HG02588 (cell line): ENCODE measurements at regions not wholly inside any gene's neighbourhood (a gene's known extent, or its start where the extent isn't known, plus 50 kb on each side); places are given as distances from the start of the nearest gene placed in this dataset.

ENCODE experiments used
- ATAC-seq: cut with Tn5 transposase; IDR thresholded peaks from one replicate; pipeline ENCODE4 v1.9.1; 2021; ENCODE audit warnings: mild to moderate bottlenecking, moderate library complexity; ENCODE audit not compliant: unreplicated experiment

DNA sequence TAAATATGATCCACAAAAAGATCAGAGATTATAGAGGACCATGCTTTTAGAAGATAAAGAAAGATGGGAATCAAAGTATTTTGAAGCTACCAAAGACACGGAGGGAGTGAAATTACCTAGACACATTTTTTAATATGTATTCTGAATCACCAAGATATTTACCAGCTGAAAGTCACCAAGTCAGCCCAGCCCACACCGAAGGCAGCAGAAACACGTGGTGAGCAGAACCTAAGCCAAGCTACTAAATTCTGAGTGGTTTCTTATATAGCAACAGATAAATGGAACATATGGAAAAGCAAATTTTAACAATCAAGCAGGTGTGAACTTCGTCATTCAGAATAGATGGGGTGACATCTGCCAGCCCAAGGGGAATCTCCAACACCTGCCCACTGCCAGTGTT lies 134.7 kb upstream of the AKR1E2 start:
- ATAC-seq: no peak

DNA sequence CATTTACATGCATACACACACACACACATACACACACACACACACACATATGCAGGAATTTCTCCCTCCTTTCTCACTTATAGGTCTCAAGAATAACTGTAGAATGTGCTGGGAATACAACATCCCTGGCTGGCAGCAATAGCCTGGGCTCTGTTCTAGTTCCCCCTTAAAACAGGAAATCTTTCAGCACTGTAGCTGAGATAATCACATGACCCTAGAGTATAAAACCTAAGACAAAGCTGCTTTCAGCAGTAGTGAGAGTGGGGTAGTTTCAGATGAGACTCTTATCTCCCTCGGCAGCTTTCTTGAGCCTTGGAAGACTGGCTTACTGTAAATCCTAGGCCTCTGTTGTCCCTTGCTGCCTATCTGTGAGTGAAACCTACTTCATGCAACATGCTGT lies 137.4 kb upstream of the AKR1E2 start:
- ATAC-seq: no peak

DNA sequence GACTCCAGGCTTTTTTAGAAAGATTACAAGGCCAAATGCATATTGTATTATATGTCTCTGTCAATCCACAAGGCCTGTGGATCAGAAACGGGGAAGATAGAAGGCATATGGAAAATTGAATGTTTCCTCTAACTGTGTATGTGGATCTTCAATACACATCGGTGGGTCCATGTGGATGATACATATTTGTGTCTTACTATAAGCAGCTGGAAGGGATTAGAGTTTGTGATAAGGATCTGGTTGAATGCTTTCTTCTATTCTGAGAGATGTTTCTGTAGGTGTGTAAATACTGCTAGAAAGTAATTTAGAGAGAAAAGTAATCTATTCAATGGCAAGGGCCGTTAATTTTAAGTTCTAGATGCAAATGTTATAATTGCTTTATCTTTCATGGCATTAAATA lies 137.8 kb upstream of the AKR1E2 start:
- ATAC-seq: no peak

DNA sequence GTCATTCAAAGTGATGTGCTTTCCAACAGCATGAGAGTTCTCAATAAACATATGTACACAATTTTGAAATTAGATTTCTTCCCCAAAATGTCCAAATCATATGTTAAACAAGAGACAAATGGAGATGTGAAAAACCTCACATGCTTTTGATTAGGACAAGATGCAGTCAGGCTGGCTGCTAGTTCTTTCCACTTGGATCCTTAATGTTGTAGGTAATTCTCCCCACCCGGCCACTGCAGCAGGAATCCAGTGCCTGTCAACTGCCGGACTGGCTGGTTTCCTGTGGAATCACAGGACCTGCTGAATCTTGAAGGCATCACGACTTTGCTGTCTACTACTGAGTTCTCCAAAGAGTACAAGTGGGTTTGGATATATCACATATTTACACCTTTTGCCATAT lies 138.6 kb upstream of the AKR1E2 start:
- ATAC-seq: no peak

DNA sequence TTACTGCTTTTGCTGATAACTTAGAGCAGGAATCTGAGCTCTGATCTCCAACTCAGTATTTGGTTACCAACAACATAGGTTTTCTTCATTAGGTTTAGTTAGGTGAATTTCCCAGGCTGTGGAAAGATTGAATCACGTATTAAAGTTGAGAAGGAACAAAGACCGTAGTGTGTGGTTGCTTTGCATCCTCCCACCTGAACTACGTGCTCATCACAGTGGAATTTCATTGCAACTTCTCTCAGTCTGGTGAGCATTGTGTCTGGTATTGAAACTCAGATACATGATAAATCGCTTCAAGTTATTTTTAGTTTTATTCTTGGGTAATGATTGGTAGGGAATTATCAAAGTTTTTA lies 139.4 kb upstream of the AKR1E2 start:
- ATAC-seq: no peak

DNA sequence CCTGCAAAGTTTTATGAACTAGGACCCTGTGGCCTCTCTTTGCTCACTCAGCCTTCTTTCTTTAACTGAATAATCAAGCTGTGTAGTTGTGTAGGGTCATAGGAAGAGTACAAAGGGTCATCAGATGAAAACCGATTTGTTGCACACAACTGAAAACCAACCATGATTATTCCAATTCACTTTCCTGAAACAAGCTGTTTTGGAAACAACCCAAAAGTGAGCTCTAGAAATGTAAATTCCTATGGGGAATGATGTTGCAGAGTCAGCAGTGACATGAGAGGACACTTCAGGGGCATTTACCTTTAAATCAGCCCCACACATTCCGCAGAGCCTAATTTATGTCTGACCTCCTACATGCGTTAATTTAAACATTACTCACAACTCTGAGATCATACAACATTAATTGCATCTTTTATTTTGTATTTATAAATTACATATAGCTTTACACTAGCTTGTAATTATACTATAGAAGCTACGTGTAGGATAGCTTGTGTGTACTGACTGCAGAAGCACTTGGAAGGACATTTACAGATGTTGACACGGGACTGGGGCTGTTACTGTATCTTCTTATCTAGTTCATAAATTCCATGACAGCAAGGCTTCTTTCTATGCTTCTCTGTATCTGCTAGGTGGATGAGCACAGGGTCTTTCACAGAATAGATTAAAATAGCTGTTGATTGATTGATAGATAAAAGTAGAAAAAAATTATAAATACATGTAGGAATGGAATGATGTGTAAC lies 139.9 kb upstream of the AKR1E2 start:
- ATAC-seq: no peak

DNA sequence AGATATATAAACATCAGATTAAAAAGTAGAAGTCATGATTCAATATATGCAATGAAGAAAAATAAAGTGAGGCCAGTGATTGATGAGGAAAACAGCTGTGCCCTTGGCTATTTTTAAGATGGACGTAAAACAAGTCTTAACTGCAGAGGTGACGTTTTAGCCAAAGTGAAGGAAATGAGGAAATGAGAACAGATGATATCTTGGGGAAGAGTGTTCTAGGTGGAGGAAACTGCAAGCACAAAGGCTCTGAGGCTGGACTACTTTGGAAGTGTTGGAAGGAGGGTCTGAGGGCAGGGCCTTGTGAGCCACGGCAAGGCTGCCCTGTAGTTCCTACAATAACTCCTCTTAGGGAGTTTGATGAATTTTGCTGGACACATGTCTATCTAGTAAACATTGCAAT lies 140.5 kb upstream of the AKR1E2 start:
- ATAC-seq: no peak

DNA sequence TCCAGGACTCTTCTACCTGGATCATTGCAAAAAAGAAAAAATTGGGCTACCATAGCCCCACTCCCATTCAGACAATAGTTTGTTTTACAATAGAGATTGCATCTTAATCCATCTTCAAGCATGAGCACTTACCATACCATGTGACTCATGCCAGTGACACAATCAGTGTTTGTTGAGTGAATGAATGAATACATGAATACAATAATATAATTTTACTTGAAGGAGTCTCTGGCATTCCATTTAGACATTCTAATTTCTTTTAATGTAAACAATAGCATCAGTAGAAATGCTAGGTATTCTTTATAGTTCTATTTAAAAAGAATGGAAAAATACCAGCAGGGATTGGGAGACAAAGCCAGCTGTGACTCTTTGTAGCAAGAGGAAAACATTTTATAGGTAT lies 141.6 kb upstream of the AKR1E2 start:
- ATAC-seq: no peak

DNA sequence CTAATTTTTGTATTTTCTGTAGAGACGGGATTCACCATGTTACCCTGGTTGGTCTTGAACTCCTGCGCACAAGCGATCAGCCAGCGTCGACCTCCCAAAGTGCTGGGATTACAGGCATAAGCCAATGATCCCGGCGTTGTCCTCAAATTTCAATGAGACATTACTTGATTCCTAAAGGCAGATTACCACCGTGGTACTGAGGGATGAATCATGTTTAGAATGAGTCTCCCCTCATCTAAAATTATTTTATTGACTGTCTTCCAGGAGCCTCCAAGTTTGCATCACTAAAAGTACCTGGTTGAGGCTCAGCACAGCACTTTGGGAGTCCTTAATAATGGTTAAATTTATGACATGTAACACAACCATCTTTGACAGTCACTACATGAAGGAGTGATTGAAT lies 142.2 kb upstream of the AKR1E2 start:
- no peak for ATAC-seq

DNA sequence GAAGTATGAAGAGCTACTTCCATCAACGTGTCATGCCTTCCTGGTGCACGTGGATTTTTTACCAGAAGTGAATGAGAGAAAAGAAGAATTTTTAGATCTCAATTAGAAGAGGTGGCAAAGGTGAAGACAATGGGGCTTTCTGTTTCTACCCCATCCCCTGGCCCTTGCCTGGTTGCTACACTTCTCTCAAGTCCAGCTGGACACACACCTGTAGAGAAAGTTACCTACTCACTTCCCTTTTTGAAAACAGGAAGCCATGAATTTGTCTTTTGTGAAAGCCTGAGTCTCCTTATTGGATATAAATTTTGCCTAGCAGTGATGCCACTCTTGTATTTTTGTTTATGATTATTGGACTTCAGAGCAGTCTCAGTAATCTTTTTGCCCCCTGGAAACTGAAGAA lies 142.9 kb upstream of the AKR1E2 start:
- no peak for ATAC-seq

DNA sequence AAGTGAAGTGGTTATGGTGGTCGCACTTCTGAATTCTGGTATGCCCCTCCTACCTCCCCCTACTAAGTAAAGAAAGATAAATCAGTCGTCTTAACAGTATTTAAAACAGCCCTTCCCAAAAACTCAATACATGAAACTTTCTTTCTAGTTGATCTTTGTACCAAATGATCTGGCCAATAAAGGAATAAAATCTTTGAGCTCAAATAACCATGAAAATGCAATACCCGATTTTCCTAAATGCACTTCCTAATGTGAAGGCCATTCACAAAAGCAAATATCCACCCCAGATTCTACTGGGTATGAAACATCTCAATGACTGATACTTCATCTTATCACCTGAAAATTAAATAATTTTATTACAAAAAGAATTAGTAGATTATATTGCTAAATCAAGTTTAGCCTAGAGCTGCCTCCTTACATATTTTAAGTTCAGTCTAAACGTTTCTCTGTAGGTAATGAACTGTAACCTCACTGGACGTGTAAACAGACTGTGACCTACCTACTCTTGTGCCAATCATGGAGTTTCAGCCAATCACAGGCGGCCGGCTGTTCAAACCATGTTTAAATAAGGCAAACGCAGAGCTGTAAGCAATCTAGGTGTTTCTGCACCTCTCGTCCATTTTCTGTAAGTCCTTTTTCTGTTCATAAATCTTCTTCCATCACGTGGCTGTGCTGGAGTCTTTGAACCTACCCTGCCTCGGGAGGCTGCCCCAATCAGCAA lies 146.9 kb upstream of the AKR1E2 start:
- ATAC-seq: no peak

DNA sequence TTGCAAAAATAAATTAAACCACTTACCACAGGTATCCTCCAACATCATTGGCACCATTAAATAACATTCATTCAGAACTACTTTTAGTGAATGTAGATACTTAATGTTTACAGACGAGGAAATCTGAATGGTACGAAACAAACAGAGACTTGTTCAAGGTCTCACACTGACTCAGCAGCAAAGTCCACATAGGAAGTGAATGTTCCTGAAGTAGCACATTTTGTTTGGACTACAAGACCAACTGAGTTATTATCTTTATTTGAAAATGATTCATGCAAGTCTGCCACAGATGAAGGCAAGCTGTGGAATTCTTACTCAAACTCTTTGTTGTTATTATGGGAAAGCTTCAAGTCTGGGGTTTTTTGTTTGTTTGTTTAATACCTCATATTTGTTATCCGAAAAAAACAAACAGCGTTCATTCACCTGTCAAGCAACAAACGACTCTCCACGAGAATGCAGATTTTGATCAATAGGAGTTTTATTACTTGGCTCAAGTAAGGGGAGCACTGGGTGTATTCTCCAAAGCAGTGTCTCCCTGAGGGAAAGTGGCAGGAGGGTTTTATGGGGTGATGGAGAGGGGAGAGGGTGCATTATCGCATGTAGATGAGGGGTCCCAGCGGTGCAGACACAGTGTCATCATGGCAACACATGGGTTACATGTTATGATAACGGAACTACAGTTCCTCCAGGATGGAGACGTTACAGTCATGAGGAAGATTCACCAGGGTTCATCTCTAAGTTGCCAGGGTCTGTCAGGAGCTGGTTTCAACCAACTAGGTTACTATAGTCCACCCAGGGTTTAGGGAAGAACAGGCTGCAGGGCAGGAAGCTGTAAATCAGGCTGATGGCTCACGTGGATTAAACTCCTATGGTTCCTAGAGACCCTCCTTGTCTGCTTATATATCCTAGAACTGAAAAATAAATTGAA lies 147.7 kb upstream of the AKR1E2 start:
- ATAC-seq: no peak

DNA sequence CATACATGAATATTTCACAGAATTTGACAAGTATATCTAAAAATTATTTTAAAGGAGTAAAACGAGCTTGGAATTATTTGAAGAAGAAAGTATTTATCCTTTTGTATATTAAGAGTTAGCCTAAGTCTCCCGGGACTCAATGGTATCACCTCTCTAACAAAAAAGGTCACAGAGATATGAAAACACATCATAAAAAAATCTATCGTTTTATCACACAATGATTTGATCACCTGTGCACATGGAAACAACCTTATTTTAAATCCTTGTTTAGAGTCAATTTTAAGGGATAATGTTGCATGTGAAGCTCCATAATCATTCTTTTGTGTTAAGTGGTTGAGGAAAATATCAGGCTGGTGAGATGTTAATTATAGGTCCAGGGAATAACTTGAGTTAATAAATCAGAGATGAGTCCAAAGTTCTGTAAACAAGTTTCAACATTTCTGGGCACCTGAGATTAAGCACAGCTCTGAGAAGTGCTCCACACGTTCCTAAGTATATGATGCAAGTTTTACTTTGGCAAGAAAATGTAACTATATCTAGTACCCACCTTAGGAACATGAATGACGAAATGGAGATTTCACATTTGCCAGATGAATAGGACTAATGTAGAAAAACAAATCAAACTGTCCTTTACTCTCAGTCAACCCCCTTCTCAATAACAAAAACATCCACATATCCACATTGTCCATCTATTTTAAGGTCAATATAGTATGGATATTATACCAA lies 148.5 kb upstream of the AKR1E2 start:
- ATAC-seq: no peak

DNA sequence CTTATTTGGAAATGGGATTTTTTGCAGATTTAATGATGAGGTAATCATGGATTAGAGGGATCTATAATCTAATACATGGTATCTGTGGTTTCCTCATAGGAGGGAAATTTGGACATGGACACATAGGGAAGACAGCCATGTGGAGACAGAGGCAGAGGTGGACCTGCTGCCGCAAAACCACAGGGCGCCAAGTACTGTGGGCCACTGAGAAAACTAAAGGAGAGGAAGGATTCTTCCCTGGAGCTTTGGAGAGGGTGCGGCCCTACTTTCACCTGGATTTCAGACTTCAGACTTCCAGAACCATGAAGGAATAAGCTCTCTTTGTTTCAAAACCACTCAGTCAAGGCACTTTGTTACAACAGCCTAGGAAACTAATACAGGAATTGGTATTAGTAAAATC lies 149.4 kb upstream of the AKR1E2 start:
- no peak for ATAC-seq

DNA sequence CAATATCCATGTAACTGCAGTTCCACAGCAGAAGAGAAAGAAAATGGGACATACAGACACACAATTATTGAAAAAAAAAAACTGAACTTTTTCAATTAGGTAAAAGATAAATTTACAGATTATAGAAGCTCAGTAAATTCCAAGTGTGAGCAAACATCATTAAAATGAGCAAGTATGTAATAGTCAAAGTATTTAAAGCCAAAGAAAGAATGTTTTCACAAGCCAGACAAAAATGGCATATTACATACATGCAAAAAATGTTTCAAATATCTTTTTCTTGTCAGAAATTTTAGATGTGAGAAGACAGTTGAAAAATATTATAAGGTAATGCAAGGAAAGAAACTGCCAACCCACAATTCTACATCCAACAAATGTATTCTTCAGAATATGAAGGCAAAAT lies 150.2 kb upstream of the AKR1E2 start:
- no peak for ATAC-seq

DNA sequence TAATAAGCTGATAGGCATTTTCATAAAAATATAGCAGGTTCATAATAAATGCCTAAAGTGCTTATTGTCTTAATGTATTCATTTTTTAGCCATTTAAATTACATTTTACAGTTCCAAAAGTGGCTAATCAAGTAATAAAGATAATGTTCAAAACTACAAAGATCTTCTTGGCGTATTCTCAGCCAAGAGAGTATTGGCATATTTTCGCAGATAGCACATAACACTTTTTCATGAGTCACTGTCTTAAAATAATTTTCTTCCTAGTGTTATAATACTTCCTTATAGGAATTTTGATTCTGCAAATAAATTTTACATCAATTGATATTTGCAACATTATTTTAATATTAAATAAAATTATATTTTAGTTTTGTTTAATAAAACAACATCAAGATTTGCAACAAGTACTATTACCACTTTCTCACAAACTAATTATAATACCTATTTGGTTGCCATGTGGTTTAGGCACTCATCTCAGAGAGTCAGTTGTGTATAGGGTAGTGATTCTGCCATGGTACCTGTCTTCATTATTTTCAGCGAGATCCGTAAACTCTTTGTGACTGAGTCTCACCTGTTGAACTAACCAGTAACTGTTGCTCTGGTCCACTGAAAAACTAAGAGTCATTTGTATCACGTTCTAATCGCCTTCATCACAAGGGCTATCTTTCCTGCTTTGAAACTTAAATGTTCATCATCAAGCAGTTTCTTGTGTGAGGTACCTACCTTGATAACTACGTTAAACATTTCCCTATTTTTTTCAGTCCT lies 152.5 kb upstream of the AKR1E2 start:
- ATAC-seq: no peak

DNA sequence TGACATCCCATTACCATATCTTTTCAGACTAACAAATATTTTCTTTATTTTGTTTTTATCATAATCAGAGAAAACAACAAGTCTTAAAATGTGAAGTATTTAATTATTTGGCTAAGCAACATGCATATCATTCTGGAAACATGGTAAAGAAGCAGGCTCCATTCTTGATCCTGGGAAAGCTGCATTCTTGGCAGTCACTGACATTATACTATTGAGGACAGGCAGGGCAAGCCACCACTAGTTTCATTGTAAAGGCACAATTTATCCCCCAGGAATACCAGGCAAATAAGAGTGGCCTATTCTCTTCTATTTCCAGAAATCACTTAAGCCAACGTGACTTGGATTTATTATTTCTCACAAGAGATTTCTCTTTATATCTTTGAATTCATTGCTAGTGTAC lies 153.8 kb upstream of the AKR1E2 start:
- no peak for ATAC-seq

DNA sequence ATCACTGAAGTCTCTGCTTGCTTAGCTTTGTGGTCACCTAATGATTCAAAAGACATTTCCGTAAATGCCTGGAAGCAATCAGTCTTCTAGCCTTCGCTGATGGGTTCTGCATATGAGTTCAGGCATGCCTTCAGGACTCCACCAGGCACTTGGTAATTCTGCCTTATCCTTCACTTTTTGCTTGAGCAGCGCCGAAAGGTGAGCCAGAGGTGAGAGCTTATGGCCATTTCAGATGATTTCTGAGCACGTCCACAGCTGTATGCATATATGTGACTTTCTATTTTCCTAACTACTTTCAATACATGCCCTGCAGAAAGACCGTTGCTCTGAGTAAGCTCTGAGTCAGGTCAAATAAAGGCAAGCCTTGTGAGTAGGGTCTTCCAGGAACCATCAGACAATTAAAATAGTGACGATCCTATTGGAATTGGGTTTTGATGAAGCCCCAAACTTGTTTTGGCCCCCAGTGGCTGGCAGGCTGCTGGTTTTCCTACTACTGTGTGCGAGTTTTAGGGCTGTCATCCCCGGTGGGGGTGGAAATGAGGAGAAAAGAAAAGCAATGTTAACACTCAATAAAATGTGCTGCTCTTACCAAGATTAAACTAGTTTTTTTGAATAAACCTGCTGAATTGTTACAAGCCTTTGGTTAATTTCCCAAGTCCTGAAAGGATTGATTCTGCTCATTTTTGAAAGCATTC lies 154.4 kb upstream of the AKR1E2 start:
- ATAC-seq: no peak

DNA sequence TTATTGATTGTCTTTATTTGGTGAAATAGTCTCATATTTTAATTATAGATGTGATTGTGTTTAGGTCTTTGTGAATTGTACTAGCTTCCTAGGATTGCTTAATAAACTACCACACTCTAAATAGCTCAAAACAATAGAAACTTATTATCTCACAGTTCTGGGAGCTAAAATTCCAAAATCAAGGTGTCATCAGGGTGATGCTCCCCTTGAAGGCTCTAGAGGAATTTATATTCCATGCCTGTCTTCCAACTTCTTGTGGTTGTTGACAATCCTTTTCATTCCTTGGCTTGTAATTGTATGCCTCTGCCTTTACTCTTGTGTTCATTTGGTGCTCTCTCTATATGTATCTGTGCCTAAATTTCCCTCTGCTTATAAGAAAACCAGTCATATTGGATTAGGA lies 155.3 kb upstream of the AKR1E2 start:
- ATAC-seq: no peak

DNA sequence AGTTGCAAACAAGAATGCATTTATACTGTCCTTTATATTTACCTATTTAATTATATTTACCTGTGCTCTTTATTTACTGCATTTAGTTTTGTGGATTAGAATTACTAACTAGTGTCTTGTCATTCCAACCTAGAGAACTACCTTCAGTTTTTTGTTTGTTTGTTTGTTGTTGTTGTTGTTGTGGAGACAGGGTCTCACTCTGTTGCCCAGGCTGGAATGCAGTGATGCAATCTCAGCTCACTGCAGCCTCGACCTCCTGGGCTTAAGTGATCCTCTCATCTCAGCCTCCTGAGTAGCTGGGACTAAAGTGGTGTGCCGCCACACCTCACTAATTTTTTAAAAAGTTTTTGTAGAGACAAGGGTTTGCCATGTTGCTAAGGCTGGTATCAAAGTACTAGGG lies 156.4 kb upstream of the AKR1E2 start:
- ATAC-seq: no peak
